NCI-H2107 treated with DMSO at 0.1 percent for 48 hours (cell line): ENCODE measurements at regions not wholly inside any gene's neighbourhood (a gene's known extent, or its start where the extent isn't known, plus 50 kb on each side); places are given as distances from the start of the nearest gene placed in this dataset.
A peak's percentile ranks its signal among the peaks of the same experiment; 100 is the strongest.

Experiments
- DNase-seq: peaks from one replicate; lab custom pipeline; 2025; ENCODE audit not compliant: unreplicated experiment; lab: John Stamatoyannopoulos, UW

- no peak for DNase-seq
Observed at GRCh38 chr4:162366146-162366545, 202.3 kb upstream of the FSTL5 start.

GRCh38 chr4:162364651-162365050 lies 200.9 kb upstream of the FSTL5 start:
- no peak for DNase-seq

GRCh38 chr4:162360369-162361149 lies 196.8 kb upstream of the FSTL5 start:
- no peak for DNase-seq

GRCh38 chr4:162356181-162356580 lies 192.4 kb upstream of the FSTL5 start:
- DNase-seq: no peak

- DNase-seq: no peak
Observed at GRCh38 chr4:162352580-162353107, 188.8 kb upstream of the FSTL5 start.

- no peak for DNase-seq
Observed at GRCh38 chr4:162350331-162350730, 186.5 kb upstream of the FSTL5 start.

GRCh38 chr4:162349395-162349794 lies 185.6 kb upstream of the FSTL5 start:
- no peak for DNase-seq

GRCh38 chr4:162347842-162348213 lies 184.0 kb upstream of the FSTL5 start:
- DNase-seq: peak; percentile 0

- DNase-seq: no peak
Observed at GRCh38 chr4:162347156-162347841, 183.5 kb upstream of the FSTL5 start.

- no peak for DNase-seq
Observed at GRCh38 chr4:162343967-162344366, 180.2 kb upstream of the FSTL5 start.

GRCh38 chr4:162341533-162341932 lies 177.7 kb upstream of the FSTL5 start:
- no peak for DNase-seq

GRCh38 chr4:162323919-162324318 lies 160.1 kb upstream of the FSTL5 start:
- DNase-seq: no peak

- DNase-seq: no peak
Observed at GRCh38 chr4:162322054-162322453, 158.3 kb upstream of the FSTL5 start.

GRCh38 chr4:162285753-162286152 lies 122.0 kb upstream of the FSTL5 start:
- no peak for DNase-seq

- DNase-seq: no peak
Observed at GRCh38 chr4:162282684-162283083, 118.9 kb upstream of the FSTL5 start.

GRCh38 chr4:162274354-162274753 lies 110.6 kb upstream of the FSTL5 start:
- DNase-seq: no peak

- no peak for DNase-seq
Observed at GRCh38 chr4:162272215-162272614, 108.4 kb upstream of the FSTL5 start.

- DNase-seq: no peak
Observed at GRCh38 chr4:162268911-162269310, 105.1 kb upstream of the FSTL5 start.

GRCh38 chr4:162265802-162266201 lies 102.0 kb upstream of the FSTL5 start:
- no peak for DNase-seq

- DNase-seq: no peak
Observed at GRCh38 chr4:162245051-162245450, 81.3 kb upstream of the FSTL5 start.

- no peak for DNase-seq
Observed at GRCh38 chr4:162241857-162242256, 78.1 kb upstream of the FSTL5 start.

- no peak for DNase-seq
Observed at GRCh38 chr4:162239992-162240769, 76.4 kb upstream of the FSTL5 start.
